Uterus (tissue), 2 donors: ENCODE measurements at regions not wholly inside any gene's neighbourhood (a gene's known extent, or its start where the extent isn't known, plus 50 kb on each side); places are given as distances from the start of the nearest gene placed in this dataset.

Experiments used
- CTCF ChIP-seq, 4 experiments: fragments of 200-600 bp in 2 of 4; fragments of 450-650 bp in 2 of 4; sonication (generic) in 2 of 4; IDR thresholded peaks; one replicate each; pipeline ENCODE4 v1.5.1; 2016 to 2019; ENCODE audit warnings: antibody characterized with exemption in 4 of 4, mild to moderate bottlenecking in 2 of 4, moderate library complexity in 1 of 4
- POLR2A ChIP-seq, 2 donors: fragments of 450-650 bp; IDR thresholded peaks; one replicate each; pipeline ENCODE4 v1.6.1; 2016; ENCODE audit warnings: antibody characterized with exemption in 2 of 2, mild to moderate bottlenecking in 1 of 2, moderate library complexity in 1 of 2

GRCh38 chr14:22448905-22449599 is 140.0 kb downstream of the DAD1 start:
- TF ChIP-seq CTCF (IDR thresholded peaks at IDR 0.05) (no peak), POLR2A (IDR thresholded peaks at IDR 0.05) (no peak)
